PC-9 (cell line): ENCODE measurements at regions not wholly inside any gene's neighbourhood (a gene's known extent, or its start where the extent isn't known, plus 50 kb on each side); places are given as distances from the start of the nearest gene placed in this dataset.

ENCODE experiments used
- EZH2 ChIP-seq: fragments of 200-600 bp; sonication (generic); IDR thresholded peaks from 2 replicates; pipeline ENCODE4 v1.8.0; 2017; ENCODE audit warnings: antibody characterized with exemption, low read depth
- TF ChIP-seq, protein P1 (sequence below): fragments of 200-600 bp; sonication (generic); conservative IDR thresholded peaks from 2 replicates; pipeline ENCODE4 v1.6.1; 2017; ENCODE audit warnings: mixed run types, antibody characterized with exemption, mild to moderate bottlenecking, moderate library complexity

GRCh38 chr7:46603296-46603752 lies 682.3 kb upstream of the IGFBP3 start:
- TF ChIP-seq, protein P1, sequence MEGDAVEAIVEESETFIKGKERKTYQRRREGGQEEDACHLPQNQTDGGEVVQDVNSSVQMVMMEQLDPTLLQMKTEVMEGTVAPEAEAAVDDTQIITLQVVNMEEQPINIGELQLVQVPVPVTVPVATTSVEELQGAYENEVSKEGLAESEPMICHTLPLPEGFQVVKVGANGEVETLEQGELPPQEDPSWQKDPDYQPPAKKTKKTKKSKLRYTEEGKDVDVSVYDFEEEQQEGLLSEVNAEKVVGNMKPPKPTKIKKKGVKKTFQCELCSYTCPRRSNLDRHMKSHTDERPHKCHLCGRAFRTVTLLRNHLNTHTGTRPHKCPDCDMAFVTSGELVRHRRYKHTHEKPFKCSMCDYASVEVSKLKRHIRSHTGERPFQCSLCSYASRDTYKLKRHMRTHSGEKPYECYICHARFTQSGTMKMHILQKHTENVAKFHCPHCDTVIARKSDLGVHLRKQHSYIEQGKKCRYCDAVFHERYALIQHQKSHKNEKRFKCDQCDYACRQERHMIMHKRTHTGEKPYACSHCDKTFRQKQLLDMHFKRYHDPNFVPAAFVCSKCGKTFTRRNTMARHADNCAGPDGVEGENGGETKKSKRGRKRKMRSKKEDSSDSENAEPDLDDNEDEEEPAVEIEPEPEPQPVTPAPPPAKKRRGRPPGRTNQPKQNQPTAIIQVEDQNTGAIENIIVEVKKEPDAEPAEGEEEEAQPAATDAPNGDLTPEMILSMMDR = no peak
- TF ChIP-seq EZH2 = no peak
